ENCODE measurements at regions not wholly inside any gene's neighbourhood (a gene's known extent, or its start where the extent isn't known, plus 50 kb on each side); places are given as distances from the start of the nearest gene placed in this dataset.

- no peaks in the 10 kb centered on the region for H4K20me1 ChIP-seq (ENCODE audit: control insufficient read depth, extremely low read depth, insufficient read depth, low read length)
- H3K4me2 ChIP-seq (ENCODE audit: extremely low read depth, insufficient read depth, low read length), result peak overlapping the region; percentile 36
- no peaks in the 10 kb centered on the region for H3K79me2 ChIP-seq (ENCODE audit: control insufficient read depth, insufficient read depth, low read length)
- H2AFZ ChIP-seq (ENCODE audit: low read length), result peak overlapping the region; percentile 32
- no peak overlapping the region for H3K9ac ChIP-seq (ENCODE audit: insufficient read depth, low read length)
- peak; percentile 89 to 93 for DNase-seq (ENCODE audit: low read depth in 2 of 2)
- no peak overlapping the region for H3K27ac ChIP-seq (ENCODE audit: insufficient read depth, low read length)
- no peak overlapping the region for H3K4me3 ChIP-seq (replicated peaks in 1 of 4; ENCODE audit: control extremely low read depth in 1 of 4, insufficient read depth in 1 of 4, low read depth in 3 of 4, low read length in 4 of 4)
- no peak for TF ChIP-seq CTCF (conservative IDR thresholded peaks at IDR 0.05 in 1 of 2, IDR thresholded peaks at IDR 0.05 in 1 of 2; ENCODE audit: low read depth in 1 of 2, low read length in 2 of 2)
- no peak for TF ChIP-seq EZH2 (IDR thresholded peaks at IDR 0.05; ENCODE audit: low read length, missing control alignments)
- H3K27me3 ChIP-seq (ENCODE audit: control insufficient read depth, insufficient read depth, low read length), result no peaks in the 10 kb centered on the region
- no peaks in the 10 kb centered on the region for H3K36me3 ChIP-seq (ENCODE audit: control insufficient read depth, insufficient read depth, low read length)
- H3K4me1 ChIP-seq (ENCODE audit: control insufficient read depth, extremely low read depth, insufficient read depth, low read length), result no peaks in the 10 kb centered on the region
- H3K9me3 ChIP-seq (ENCODE audit: control insufficient read depth, insufficient read depth, low read depth, low read length), result no peaks in the 10 kb centered on the region
Observed at GRCh38 chr7:7099584-7100014, 82.7 kb upstream of the C1GALT1 start.

- Histone ChIP-seq H2AFZ (ENCODE audit: low read length) (no peak overlapping the region), H3K4me2 (ENCODE audit: extremely low read depth, insufficient read depth, low read length) (no peak overlapping the region), H3K36me3 (ENCODE audit: control insufficient read depth, insufficient read depth, low read length) (no peaks in the 10 kb centered on the region), H3K27ac (ENCODE audit: insufficient read depth, low read length) (no peak overlapping the region), H4K20me1 (ENCODE audit: control insufficient read depth, extremely low read depth, insufficient read depth, low read length) (no peaks in the 10 kb centered on the region), H3K9me3 (ENCODE audit: control insufficient read depth, insufficient read depth, low read depth, low read length) (no peaks in the 10 kb centered on the region), H3K9ac (ENCODE audit: insufficient read depth, low read length) (no peak overlapping the region), H3K27me3 (ENCODE audit: control insufficient read depth, insufficient read depth, low read length) (no peaks in the 10 kb centered on the region), H3K79me2 (ENCODE audit: control insufficient read depth, insufficient read depth, low read length) (no peaks in the 10 kb centered on the region), H3K4me1 (ENCODE audit: control insufficient read depth, extremely low read depth, insufficient read depth, low read length) (no peaks in the 10 kb centered on the region), H3K4me3 (replicated peaks in 1 of 4; ENCODE audit: control extremely low read depth in 1 of 4, insufficient read depth in 1 of 4, low read depth in 3 of 4, low read length in 4 of 4) (no peak overlapping the region)
- TF ChIP-seq CTCF (conservative IDR thresholded peaks at IDR 0.05 in 1 of 2, IDR thresholded peaks at IDR 0.05 in 1 of 2; ENCODE audit: low read depth in 1 of 2, low read length in 2 of 2) (no peak), EZH2 (IDR thresholded peaks at IDR 0.05; ENCODE audit: low read length, missing control alignments) (no peak)
- DNase-seq (ENCODE audit: low read depth in 2 of 2), result peak in 1 of 2 donors; percentile 23
Observed at GRCh38 chr7:7100432-7100849, 81.9 kb upstream of the C1GALT1 start.

GRCh38 chr7:7102906-7103305, 79.4 kb upstream of the C1GALT1 start:
- Histone ChIP-seq H3K27me3 (ENCODE audit: control insufficient read depth, insufficient read depth, low read length) (no peaks in the 10 kb centered on the region), H3K4me1 (ENCODE audit: control insufficient read depth, extremely low read depth, insufficient read depth, low read length) (no peaks in the 10 kb centered on the region), H3K4me2 (ENCODE audit: extremely low read depth, insufficient read depth, low read length) (no peak overlapping the region), H3K9ac (ENCODE audit: insufficient read depth, low read length) (no peak overlapping the region), H2AFZ (ENCODE audit: low read length) (peak overlapping the region; percentile 9), H3K36me3 (ENCODE audit: control insufficient read depth, insufficient read depth, low read length) (no peaks in the 10 kb centered on the region), H3K4me3 (replicated peaks in 1 of 4; ENCODE audit: control extremely low read depth in 1 of 4, insufficient read depth in 1 of 4, low read depth in 3 of 4, low read length in 4 of 4) (no peak overlapping the region), H3K79me2 (ENCODE audit: control insufficient read depth, insufficient read depth, low read length) (no peaks in the 10 kb centered on the region), H3K9me3 (ENCODE audit: control insufficient read depth, insufficient read depth, low read depth, low read length) (no peaks in the 10 kb centered on the region), H3K27ac (ENCODE audit: insufficient read depth, low read length) (no peak overlapping the region), H4K20me1 (ENCODE audit: control insufficient read depth, extremely low read depth, insufficient read depth, low read length) (no peaks in the 10 kb centered on the region)
- DNase-seq (ENCODE audit: low read depth in 2 of 2), result no peak
- no peak for TF ChIP-seq EZH2 (IDR thresholded peaks at IDR 0.05; ENCODE audit: low read length, missing control alignments)
- TF ChIP-seq CTCF (conservative IDR thresholded peaks at IDR 0.05 in 1 of 2, IDR thresholded peaks at IDR 0.05 in 1 of 2; ENCODE audit: low read depth in 1 of 2, low read length in 2 of 2), result no peak

Data from fibroblast of lung (primary cell).